ENCODE measurements at regions not wholly inside any gene's neighbourhood (a gene's known extent, or its start where the extent isn't known, plus 50 kb on each side); places are given as distances from the start of the nearest gene placed in this dataset.
"Not testable (repeated sequence)": the region's sequence is repeated elsewhere in the genome, so short reads cannot be mapped to it uniquely, and the experiment has no call there.

DNA sequence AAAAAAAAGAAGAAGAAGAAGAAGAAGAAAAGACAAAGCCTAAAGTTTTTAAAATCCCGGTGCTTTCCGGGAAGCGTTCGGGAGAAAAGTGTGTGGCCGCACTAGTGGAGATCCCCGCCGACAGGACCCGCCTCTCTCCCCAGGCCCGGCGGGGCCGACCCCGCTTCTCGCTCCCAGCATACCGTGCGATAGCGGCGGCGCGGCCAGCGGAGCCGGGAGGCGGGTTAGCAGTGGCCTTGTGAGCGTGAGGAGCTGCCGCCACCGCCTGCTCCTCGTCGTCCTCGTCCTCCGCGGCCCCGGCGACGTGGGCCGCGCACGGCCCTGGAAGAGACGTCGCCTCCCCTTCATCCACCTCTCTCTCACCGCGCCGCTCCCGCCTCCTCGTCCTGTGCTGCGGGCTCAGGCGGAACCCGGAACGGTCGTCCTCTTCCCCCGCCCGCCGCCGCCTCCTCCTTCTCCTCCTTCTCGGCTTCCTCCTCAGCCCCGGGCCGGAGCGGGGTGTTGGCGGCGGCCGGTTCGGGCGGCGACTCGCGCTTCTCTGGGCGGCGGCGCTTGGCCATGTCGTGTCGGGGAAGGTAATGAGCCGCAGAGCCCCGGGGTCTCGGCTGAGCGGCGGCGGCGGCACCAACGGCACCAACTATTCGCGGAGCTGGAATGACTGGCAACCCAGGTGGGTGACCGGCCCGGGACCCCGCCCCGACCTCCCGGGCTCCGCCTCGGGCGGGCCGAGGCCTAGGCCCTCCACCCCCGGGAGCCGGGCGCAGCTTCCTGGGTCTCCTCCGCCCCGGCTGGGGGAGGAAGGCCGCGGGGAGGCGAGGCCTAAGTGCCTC, 62.6 kb upstream of the CDR2 start:
- peak; percentile 58 for DNase-seq

- not testable (repeated sequence) for DNase-seq
Measured at GRCh38 chr16:22436326-22436822, 62.0 kb upstream of the CDR2 start.

- not testable (repeated sequence) for DNase-seq
Measured at GRCh38 chr16:22431314-22431713, 56.9 kb upstream of the CDR2 start.

- DNase-seq: no peak
Measured at GRCh38 chr16:22428654-22429053, 54.2 kb upstream of the CDR2 start.

DNA sequence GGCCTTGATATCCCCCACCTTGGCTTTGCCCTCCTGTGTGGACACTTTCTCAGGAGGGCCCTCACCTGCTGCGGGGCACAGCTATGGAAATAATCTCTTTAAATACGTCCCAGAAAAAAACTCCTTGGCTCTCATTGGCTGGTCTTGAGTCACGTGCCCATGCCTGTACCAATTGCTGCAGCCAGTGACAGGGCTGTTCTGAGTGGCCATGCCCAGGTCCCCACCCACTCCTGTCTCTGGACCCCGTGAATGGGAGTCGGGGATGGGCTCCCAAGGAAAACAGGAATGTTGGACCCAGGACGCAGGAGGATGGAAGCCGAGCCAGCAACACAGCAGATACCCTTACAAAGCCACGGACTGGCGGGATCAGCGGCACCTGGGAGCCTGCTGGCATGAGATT, 53.1 kb upstream of the CDR2 start:
- DNase-seq: no peak

GRCh38 chr16:22425847-22426246, 51.4 kb upstream of the CDR2 start:
- no peak for DNase-seq

DNA sequence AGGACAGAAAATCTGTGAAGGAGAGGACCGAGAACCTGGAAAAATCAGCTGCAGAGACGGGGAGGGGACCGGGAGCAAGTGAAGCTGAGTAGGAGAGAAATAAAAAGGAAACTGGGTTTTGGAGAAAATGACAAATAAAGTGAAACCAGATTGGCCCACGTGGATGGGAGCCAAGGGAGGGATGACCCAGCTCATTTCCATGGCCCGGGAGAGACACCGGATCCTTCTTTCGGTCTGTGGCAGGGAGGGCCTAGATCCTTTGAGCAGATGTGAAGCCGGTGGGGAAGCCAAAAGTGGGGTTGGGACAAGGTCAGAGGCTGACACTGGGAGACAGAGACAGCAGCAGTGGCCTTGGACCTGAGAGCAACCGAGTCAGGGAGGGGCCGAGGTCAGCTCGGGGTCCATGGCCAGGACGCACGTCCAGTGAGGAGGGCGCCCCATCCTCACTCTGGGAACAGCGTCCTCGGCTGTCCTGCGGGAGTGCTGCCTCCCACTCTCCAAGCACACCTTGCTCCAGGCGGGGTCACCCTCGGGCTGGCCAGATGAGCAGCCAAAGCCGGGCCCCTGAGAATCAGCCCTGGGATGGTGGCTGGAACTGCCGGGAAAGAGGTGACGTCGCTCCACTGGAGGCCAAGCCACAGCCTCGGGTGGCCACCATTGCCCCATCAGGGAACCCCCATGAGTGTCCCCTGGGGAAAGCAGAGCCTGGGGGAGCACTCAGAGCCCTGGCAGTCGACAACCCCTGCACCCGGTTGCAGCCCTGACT, 50.8 kb upstream of the CDR2 start:
- no peak for DNase-seq

- no peak for DNase-seq
Measured at GRCh38 chr16:22424161-22424937, 49.9 kb upstream of the CDR2 start.
